Loucy (cell line): ENCODE measurements at regions not wholly inside any gene's neighbourhood (a gene's known extent, or its start where the extent isn't known, plus 50 kb on each side); places are given as distances from the start of the nearest gene placed in this dataset.

Source experiments
- H2AFZ ChIP-seq: fragments of 200-600 bp; sonication (generic); 2 replicates; pipeline ENCODE4 v1.6.0; 2016; ENCODE audit warnings: antibody characterized with exemption, mild to moderate bottlenecking, low read length, moderate library complexity
- H3F3A ChIP-seq: fragments of 200-600 bp; 2 replicates; pipeline ENCODE4 v1.6.0; 2016; ENCODE audit warnings: antibody characterized with exemption, low read depth, mild to moderate bottlenecking
- H3K27me3 ChIP-seq: fragments of 200-600 bp; sonication (generic); 2 replicates; pipeline ENCODE4 v1.6.1; 2014; ENCODE audit warnings: low read length, mild to moderate bottlenecking; ENCODE audit not compliant: insufficient read depth, poor library complexity, severe bottlenecking
- H3K36me3 ChIP-seq: fragments of 200-600 bp; sonication (generic); 2 replicates; pipeline ENCODE4 v1.6.1; 2016; ENCODE audit warnings: low read length; ENCODE audit not compliant: insufficient read depth
- H3K4me1 ChIP-seq: fragments of 200-600 bp; sonication (generic); 2 replicates; pipeline ENCODE4 v1.5.1; 2014; ENCODE audit warnings: low read length, mild to moderate bottlenecking; ENCODE audit not compliant: insufficient read depth, poor library complexity, severe bottlenecking
- H3K4me2 ChIP-seq: fragments of 200-600 bp; sonication (generic); 2 replicates; pipeline ENCODE4 v1.6.0; 2014; ENCODE audit warnings: antibody characterized with exemption, low read length, low read depth, mild to moderate bottlenecking; ENCODE audit not compliant: poor library complexity, severe bottlenecking
- H3K4me3 ChIP-seq: fragments of 200-600 bp; sonication (generic); 2 replicates; pipeline ENCODE4 v1.5.1; 2014; ENCODE audit warnings: low read length, mild to moderate bottlenecking, mixed read lengths; ENCODE audit not compliant: poor library complexity, severe bottlenecking
- H3K79me2 ChIP-seq: fragments of 200-600 bp; sonication (generic); 2 replicates; pipeline ENCODE4 v1.6.1; 2014; ENCODE audit warnings: low read length; ENCODE audit not compliant: insufficient read depth
- H3K9ac ChIP-seq: fragments of 200-600 bp; sonication (generic); 2 replicates; pipeline ENCODE4 v1.6.0; 2014; ENCODE audit warnings: mild to moderate bottlenecking, low read depth, low read length, moderate library complexity; ENCODE audit not compliant: poor library complexity, severe bottlenecking
- H3K9me2 ChIP-seq: fragments of 200-600 bp; sonication (generic); replicated peaks from 2 replicates; pipeline ENCODE4 v1.6.1; 2016; ENCODE audit warnings: low read depth, low read length, mixed read lengths
- H3K9me3 ChIP-seq: fragments of 200-600 bp; sonication (generic); 2 replicates; pipeline ENCODE4 v1.6.1; 2014; ENCODE audit warnings: mild to moderate bottlenecking, antibody characterized with exemption, low read length, low read depth; ENCODE audit not compliant: insufficient read depth
- H4K20me1 ChIP-seq: fragments of 200-600 bp; sonication (generic); 2 replicates; pipeline ENCODE4 v1.6.0; 2014; ENCODE audit warnings: antibody characterized with exemption, low read length, mild to moderate bottlenecking; ENCODE audit not compliant: insufficient read depth, poor library complexity, severe bottlenecking
- EZH2phosphoT487 ChIP-seq: fragments of 200-600 bp; IDR thresholded peaks from 2 replicates; pipeline ENCODE4 v1.6.1; 2018; ENCODE audit warnings: antibody characterized with exemption, mild to moderate bottlenecking, moderate library complexity, borderline replicate concordance
- TF ChIP-seq, protein P1 (sequence below): fragments of 200-600 bp; sonication (generic); conservative IDR thresholded peaks from 2 replicates; pipeline ENCODE4 v1.5.1; 2014; ENCODE audit warnings: mild to moderate bottlenecking, antibody characterized with exemption, low read length

DNA sequence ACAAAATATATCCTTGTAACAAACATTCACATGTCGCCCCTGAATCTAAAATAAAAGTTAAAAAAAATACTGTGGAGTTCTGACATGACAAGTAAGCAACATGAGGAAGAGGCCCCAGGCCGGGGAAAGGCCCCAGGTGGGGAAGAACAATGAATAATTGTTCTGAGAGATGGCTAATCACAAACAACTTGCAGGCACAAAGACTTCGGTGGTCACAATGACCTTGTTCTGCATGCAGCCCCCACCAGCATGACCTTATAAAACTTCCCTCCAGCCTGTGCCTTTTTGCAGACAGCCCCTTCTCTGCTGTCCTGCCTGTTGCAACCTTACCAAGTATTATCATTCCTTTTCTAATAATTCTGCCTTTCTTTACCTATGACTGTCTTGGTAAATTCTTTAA lies 95.7 kb upstream of the MYLIP start:
- Histone ChIP-seq H3K4me3 (no peak overlapping the region), H4K20me1 (no peaks in the 10 kb centered on the region), H3K4me1 (no peaks in the 10 kb centered on the region), H3K9ac (no peak overlapping the region), H3K79me2 (no peaks in the 10 kb centered on the region), H3K4me2 (no peak overlapping the region), H2AFZ (no peak overlapping the region), H3K9me2 (no peaks in the 10 kb centered on the region), H3K9me3 (no peaks in the 10 kb centered on the region), H3K36me3 (no peaks in the 10 kb centered on the region), H3F3A (no peaks in the 10 kb centered on the region), H3K27me3 (no peaks in the 10 kb centered on the region)
- TF ChIP-seq, protein P1, sequence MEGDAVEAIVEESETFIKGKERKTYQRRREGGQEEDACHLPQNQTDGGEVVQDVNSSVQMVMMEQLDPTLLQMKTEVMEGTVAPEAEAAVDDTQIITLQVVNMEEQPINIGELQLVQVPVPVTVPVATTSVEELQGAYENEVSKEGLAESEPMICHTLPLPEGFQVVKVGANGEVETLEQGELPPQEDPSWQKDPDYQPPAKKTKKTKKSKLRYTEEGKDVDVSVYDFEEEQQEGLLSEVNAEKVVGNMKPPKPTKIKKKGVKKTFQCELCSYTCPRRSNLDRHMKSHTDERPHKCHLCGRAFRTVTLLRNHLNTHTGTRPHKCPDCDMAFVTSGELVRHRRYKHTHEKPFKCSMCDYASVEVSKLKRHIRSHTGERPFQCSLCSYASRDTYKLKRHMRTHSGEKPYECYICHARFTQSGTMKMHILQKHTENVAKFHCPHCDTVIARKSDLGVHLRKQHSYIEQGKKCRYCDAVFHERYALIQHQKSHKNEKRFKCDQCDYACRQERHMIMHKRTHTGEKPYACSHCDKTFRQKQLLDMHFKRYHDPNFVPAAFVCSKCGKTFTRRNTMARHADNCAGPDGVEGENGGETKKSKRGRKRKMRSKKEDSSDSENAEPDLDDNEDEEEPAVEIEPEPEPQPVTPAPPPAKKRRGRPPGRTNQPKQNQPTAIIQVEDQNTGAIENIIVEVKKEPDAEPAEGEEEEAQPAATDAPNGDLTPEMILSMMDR = no peak
- no peak for TF ChIP-seq EZH2phosphoT487

DNA sequence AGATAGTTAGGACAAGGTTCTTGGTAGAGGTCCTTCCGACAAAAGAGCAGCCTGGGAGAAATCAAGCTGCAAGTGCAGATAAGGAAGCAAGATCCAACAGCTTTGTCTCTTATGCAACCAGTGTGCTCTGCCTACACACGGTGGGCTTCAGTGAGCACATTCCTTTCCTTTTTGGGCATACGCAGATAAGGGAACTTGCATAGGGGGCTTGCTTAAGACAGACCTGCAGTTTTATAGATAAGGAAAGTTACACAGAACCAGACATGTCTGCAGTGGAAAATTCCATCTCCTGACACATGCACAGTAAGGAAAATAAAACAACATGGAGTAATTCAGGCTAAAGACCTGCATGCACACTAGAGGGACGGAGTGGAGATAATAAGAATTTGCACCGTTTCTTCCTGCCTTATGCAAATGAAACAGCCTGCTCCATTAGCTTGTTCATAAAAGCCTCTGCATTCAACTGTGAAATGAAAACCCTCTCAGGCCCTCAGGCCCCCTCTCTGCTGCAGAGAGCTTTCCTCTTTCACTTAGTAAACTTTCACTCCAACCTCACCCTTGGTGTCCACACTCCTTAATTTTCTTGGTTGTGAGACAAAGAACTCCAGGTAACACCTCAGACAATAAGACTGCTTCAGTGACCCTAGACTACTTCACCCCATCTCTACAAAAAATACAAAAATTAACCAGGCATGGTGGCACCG lies 97.5 kb upstream of the MYLIP start:
- TF ChIP-seq, protein P1 = no peak
- no peak for TF ChIP-seq EZH2phosphoT487
- H3K4me3 ChIP-seq = no peak overlapping the region
- H2AFZ ChIP-seq = no peak overlapping the region
- H3K9me2 ChIP-seq = no peaks in the 10 kb centered on the region
- H3K9me3 ChIP-seq = no peaks in the 10 kb centered on the region
- no peak overlapping the region for H3K4me2 ChIP-seq
- H3K79me2 ChIP-seq = no peaks in the 10 kb centered on the region
- H3K36me3 ChIP-seq = no peaks in the 10 kb centered on the region
- no peaks in the 10 kb centered on the region for H3K4me1 ChIP-seq
- H3K9ac ChIP-seq = no peak overlapping the region
- no peaks in the 10 kb centered on the region for H3F3A ChIP-seq
- no peaks in the 10 kb centered on the region for H4K20me1 ChIP-seq
- H3K27me3 ChIP-seq = no peaks in the 10 kb centered on the region

DNA sequence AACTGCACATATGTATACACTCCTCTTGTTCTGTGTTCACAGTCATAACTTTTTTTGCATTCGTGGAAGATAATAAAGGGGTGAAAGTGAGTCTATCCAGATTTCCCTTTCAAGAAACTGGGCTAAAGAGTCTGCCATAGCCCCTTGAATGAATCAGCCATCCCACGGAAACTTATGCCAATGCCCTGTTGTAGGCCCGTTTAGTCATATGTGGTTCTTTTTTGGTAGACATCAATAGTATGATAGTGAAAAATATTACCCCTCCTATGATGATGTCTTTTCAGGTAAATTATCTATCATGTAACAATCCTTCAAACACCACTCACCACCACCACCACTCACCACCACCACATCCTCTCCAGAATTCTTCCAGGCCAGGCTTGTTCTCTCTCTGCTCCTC lies 99.9 kb upstream of the MYLIP start:
- Histone ChIP-seq H3K9me2 (no peaks in the 10 kb centered on the region), H3K27me3 (no peaks in the 10 kb centered on the region), H3F3A (no peaks in the 10 kb centered on the region), H3K9ac (no peak overlapping the region), H3K79me2 (no peaks in the 10 kb centered on the region), H2AFZ (no peak overlapping the region), H3K4me3 (no peak overlapping the region), H4K20me1 (no peaks in the 10 kb centered on the region), H3K9me3 (no peaks in the 10 kb centered on the region), H3K36me3 (no peaks in the 10 kb centered on the region), H3K4me2 (no peak overlapping the region), H3K4me1 (no peaks in the 10 kb centered on the region)
- TF ChIP-seq, protein P1 = no peak
- TF ChIP-seq EZH2phosphoT487 = no peak
